Right lobe of liver (tissue), 6 donors: ENCODE measurements at regions not wholly inside any gene's neighbourhood (a gene's known extent, or its start where the extent isn't known, plus 50 kb on each side); places are given as distances from the start of the nearest gene placed in this dataset.

ENCODE experiments used
- ATAC-seq, 4 donors: fragments of 200-7000 bp; cut with Tn5 transposase; one replicate each; pipeline ENCODE4 v1.9.1; 2020; ENCODE audit warnings: mild to moderate bottlenecking in 4 of 4, moderate library complexity in 4 of 4
- DNase-seq, 3 donors: peaks; one replicate each; pipeline ENCODE4 v3.0.0-alpha.2; 2020
- H3K27ac ChIP-seq, 3 donors: fragments of 200-600 bp; one replicate each; pipeline ENCODE4 v1.8.0; 2022
- H3K27me3 ChIP-seq, 2 donors: fragments of 200-600 bp; one replicate each; pipeline ENCODE4 v1.8.0; 2022
- H3K36me3 ChIP-seq, 4 donors: fragments of 200-600 bp; sonication (generic) in 1 of 4; one replicate each; pipeline versions ENCODE4 v1.5.1 to v1.8.0; 2017 to 2022; ENCODE audit warnings: control low read depth in 1 of 4
- H3K4me1 ChIP-seq, 4 donors: fragments of 200-600 bp; sonication (generic) in 1 of 4; one replicate each; pipeline versions ENCODE4 v1.5.1 to v1.8.0; 2017 to 2022; ENCODE audit warnings: control low read depth in 1 of 4
- H3K4me3 ChIP-seq, 3 donors: fragments of 200-600 bp; one replicate each; pipeline ENCODE4 v1.8.0; 2022
- H3K9me3 ChIP-seq, 4 donors: fragments of 200-600 bp; sonication (generic) in 1 of 4; one replicate each; pipeline versions ENCODE4 v1.5.1 to v1.8.0; 2017 to 2022; ENCODE audit warnings: control low read depth in 1 of 4
- POLR2A ChIP-seq: fragments of 450-650 bp; IDR thresholded peaks from one replicate; pipeline ENCODE4 v1.6.1; 2017; ENCODE audit warnings: antibody characterized with exemption, mild to moderate bottlenecking
- WGBS: methylation state at CpG from one replicate; pipeline ENCODE4 v1.1.6; 2018; ENCODE audit warnings: low coverage, low lambda C conversion rate; ENCODE audit not compliant: insufficient coverage; ENCODE audit errors: missing lambda C conversion rate; 5-methylcytosine and 5-hydroxymethylcytosine counted together
- intact Hi-C, 2 donors: fragments of 100-400 bp; cut with DNase I; formaldehyde crosslinking; loops; one replicate each; pipeline versions ENCODE4 v1.11.2 to v1.14.1; 2022
- TF ChIP-seq, protein P1 (sequence below), 4 donors: fragments of 200-600 bp in 3 of 4; fragments of 450-650 bp in 1 of 4; IDR thresholded peaks; one replicate each; pipeline versions ENCODE4 v1.5.1 to v1.8.0; 2016 to 2022; ENCODE audit warnings: antibody characterized with exemption in 4 of 4, mild to moderate bottlenecking in 2 of 4
- donor health status: DM: no; HTN: yes; CAD: no.
- donor health status: DM: no; HTN: no; CAD: no.
- donor health status: DM: no; HTN: no; CAD: no.
- donor health status: DM: no; HTN: yes; CAD: no.
- donor health status: DM: no; HTN: yes; CAD: no.

GRCh38 chr2:139917690-139918384 is 1137.6 kb upstream of the NXPH2 start:
- Histone ChIP-seq H3K4me3 (no peak overlapping the region), H3K4me1 (no peaks in the 10 kb centered on the region), H3K9me3 (no peaks in the 10 kb centered on the region), H3K27me3 (no peaks in the 10 kb centered on the region), H3K27ac (no peak overlapping the region), H3K36me3 (no peaks in the 10 kb centered on the region)
- no peak for ATAC-seq
- DNase-seq, result no peak
- no peak for TF ChIP-seq POLR2A
- intact Hi-C loops, result no loop called here
- WGBS, result 31% methylated on average over 3 of the region's 3 CpGs

DNA sequence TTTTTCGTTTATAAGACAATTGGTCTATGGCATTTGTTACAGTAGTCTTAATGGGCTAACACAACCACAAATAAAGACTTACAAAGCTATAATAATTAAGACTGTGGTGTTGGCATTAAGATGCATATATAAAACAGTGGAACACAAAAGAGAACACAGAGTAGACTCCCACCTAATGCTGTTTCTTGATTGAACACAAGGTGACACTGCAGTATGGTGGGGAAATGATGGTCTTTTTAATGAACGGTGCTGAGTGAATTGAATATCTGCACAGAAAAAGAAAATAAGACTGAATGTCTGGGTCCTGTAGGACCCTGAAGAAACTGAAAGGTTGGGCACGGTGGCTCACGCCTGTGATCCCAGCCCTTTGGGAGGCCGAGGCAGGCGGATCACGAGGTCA is 1136.6 kb upstream of the NXPH2 start:
- 54% methylated on average over 5 of the region's 7 CpGs for WGBS
- H3K4me1 ChIP-seq, result no peaks in the 10 kb centered on the region
- TF ChIP-seq POLR2A, result no peak
- TF ChIP-seq, protein P1, sequence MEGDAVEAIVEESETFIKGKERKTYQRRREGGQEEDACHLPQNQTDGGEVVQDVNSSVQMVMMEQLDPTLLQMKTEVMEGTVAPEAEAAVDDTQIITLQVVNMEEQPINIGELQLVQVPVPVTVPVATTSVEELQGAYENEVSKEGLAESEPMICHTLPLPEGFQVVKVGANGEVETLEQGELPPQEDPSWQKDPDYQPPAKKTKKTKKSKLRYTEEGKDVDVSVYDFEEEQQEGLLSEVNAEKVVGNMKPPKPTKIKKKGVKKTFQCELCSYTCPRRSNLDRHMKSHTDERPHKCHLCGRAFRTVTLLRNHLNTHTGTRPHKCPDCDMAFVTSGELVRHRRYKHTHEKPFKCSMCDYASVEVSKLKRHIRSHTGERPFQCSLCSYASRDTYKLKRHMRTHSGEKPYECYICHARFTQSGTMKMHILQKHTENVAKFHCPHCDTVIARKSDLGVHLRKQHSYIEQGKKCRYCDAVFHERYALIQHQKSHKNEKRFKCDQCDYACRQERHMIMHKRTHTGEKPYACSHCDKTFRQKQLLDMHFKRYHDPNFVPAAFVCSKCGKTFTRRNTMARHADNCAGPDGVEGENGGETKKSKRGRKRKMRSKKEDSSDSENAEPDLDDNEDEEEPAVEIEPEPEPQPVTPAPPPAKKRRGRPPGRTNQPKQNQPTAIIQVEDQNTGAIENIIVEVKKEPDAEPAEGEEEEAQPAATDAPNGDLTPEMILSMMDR (IDR thresholded peaks at IDR 0.05), result no peak

GRCh38 chr2:139911160-139911559 is 1131.0 kb upstream of the NXPH2 start:
- H3K9me3 ChIP-seq, result no peaks in the 10 kb centered on the region
- no peak for TF ChIP-seq POLR2A
- TF ChIP-seq, protein P1 (IDR thresholded peaks at IDR 0.05), result no peak
- WGBS, result 60% methylated on average over 3 of the region's 3 CpGs
- H3K4me3 ChIP-seq, result no peak overlapping the region
- H3K4me1 ChIP-seq, result no peaks in the 10 kb centered on the region
- ATAC-seq (no peak), DNase-seq (no peak)
- intact Hi-C loops, result no loop called here
- H3K27me3 ChIP-seq, result no peaks in the 10 kb centered on the region
- no peaks in the 10 kb centered on the region for H3K36me3 ChIP-seq
- H3K27ac ChIP-seq, result no peak overlapping the region

More for the DNA sequence above, 1136.6 kb upstream of the NXPH2 start:
- intact Hi-C loops, result no loop called here
- H3K27ac ChIP-seq, result no peak overlapping the region
- ATAC-seq (no peak), DNase-seq (no peak)
- no peak overlapping the region for H3K4me3 ChIP-seq
- no peaks in the 10 kb centered on the region for H3K36me3 ChIP-seq
- H3K27me3 ChIP-seq, result no peaks in the 10 kb centered on the region
- no peaks in the 10 kb centered on the region for H3K9me3 ChIP-seq

GRCh38 chr2:139909136-139909535 is 1128.9 kb upstream of the NXPH2 start:
- WGBS, result 29% methylated on average over 3 of the region's 3 CpGs
- Histone ChIP-seq H3K4me3 (no peak overlapping the region), H3K4me1 (no peaks in the 10 kb centered on the region), H3K36me3 (no peaks in the 10 kb centered on the region), H3K27ac (no peak overlapping the region), H3K9me3 (no peaks in the 10 kb centered on the region), H3K27me3 (no peaks in the 10 kb centered on the region)
- DNase-seq, result no peak
- intact Hi-C loops, result no loop called here
- ATAC-seq, result no peak
- TF ChIP-seq, protein P1 (IDR thresholded peaks at IDR 0.05), result no peak
- TF ChIP-seq POLR2A, result no peak

DNA sequence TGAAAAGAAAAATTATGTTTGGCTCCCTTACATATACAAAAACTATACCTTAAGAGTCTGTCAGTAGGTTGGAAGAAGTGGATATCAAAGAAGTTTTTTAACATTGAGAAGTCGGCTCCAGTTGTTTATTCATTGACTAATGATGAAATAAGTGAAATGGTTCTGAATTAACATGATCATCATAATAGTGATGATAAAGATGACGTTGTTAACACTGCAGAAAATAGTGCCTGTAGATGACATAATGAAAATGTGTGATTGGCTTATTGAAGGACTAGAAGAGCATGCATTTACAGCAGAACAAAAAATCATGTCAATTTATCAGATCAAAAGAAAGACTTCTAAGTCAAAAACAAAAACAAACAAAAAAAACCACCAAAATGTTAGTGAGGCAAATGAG is 1125.4 kb upstream of the NXPH2 start:
- no peaks in the 10 kb centered on the region for H3K9me3 ChIP-seq
- H3K4me1 ChIP-seq, result no peaks in the 10 kb centered on the region
- H3K4me3 ChIP-seq, result no peak overlapping the region
- ATAC-seq (no peak), DNase-seq (no peak)
- no peak overlapping the region for H3K27ac ChIP-seq
- 56% methylated on average over 2 of the region's 2 CpGs for WGBS
- H3K36me3 ChIP-seq, result no peaks in the 10 kb centered on the region
- H3K27me3 ChIP-seq, result no peaks in the 10 kb centered on the region
- intact Hi-C loops, result no loop called here
- no peak for TF ChIP-seq POLR2A
- TF ChIP-seq, protein P1 (IDR thresholded peaks at IDR 0.05), result no peak
